ENCODE measurements at regions not wholly inside any gene's neighbourhood (a gene's known extent, or its start where the extent isn't known, plus 50 kb on each side); places are given as distances from the start of the nearest gene placed in this dataset.

GRCh38 chr2:120854014-120854620 lies 118.4 kb downstream of the GLI2 start:
- Histone ChIP-seq H3K4me1 (ENCODE audit: insufficient read depth, insufficient read length) (peaks cover 17% of the 10 kb centered on the region), H3K36me3 (ENCODE audit: insufficient read depth, insufficient read length, low read length) (peaks cover 30% of the 10 kb centered on the region), H3K9me3 (ENCODE audit: insufficient read depth, low read length) (no peaks in the 10 kb centered on the region), H3K9ac (ENCODE audit: insufficient read length, low read depth) (no peak overlapping the region), H3K4me3 (ENCODE audit: insufficient read length, low read depth) (no peak overlapping the region), H3K27me3 (ENCODE audit: insufficient read depth, insufficient read length) (no peaks in the 10 kb centered on the region)
- no peak for TF ChIP-seq YY1 (IDR thresholded peaks at IDR 0.05; ENCODE audit: insufficient read depth, insufficient read length)
- TF ChIP-seq ZNF274 (IDR thresholded peaks at IDR 0.05; ENCODE audit: low read depth, low read length) = no peak
- TF ChIP-seq SUZ12 (IDR thresholded peaks at IDR 0.05; ENCODE audit: extremely low read depth, insufficient read depth, insufficient read length) = no peak
- DNase-seq (ENCODE audit: low read depth, low spot score) = no peak

DNA sequence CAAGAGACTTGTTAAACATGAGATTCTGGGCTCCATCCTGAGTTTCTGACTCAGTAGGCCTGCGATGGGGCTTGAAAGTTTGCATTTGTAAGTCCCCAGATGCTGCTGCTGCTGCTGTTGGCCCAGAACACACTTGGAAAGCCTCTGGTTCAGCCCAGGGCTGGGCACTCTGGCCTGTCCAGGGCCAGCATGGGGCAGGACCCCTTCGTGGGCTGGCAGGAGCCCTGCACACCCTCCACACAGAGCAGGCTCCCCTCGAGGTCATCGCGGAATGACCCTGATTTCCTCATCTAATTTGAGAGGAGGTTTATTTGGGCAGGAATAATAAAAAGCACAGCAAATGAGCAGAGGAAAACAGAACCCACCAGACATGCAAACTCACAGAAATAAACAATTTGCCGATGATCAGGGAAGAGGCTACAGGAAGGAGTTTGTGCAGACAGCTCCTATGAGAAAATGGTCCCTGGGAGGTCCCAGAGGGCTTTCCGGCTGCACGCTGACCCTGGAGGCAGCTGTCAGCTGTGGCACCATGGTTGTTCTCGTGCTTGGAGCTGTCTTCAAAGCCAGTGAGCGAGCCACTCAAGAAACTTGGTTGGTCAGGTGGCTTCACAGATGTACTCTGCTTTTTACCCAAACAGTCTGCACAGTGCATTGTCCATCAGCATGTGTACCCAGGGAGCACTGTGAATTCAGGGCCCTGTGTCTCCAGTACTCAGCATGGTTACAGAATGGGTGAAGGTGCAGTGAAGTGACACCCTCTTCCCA lies 119.3 kb downstream of the GLI2 start:
- H3K9ac ChIP-seq (ENCODE audit: insufficient read length, low read depth) = no peak overlapping the region

DNA sequence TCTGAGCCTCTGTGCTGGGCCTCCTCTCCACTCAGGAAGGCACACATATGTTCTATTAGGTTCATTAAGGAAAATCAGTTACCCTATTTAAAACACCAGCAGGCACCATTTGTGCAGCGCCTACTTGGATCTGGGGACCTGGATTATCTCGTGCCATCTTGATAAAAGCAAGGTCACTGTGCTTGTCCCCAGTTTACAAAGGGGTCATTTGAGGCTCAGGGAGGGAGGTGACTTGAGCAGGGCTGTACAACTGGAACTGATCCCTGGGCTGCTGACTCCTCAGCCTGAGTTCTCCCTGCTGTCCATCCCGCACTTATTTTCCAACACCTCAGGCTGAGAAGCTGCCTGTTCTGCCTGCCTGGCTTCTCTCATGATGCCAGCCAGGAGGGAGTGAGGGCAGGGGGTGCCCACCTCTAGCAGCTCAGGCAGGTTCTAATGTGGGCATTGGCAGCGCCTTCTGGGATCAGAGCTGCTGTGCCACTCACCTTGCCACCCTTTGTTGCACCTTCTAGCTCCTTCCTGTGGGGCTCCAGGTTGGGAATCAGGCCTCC lies 120.3 kb downstream of the GLI2 start:
- Histone ChIP-seq H3K27me3 (ENCODE audit: insufficient read depth, insufficient read length) (no peaks in the 10 kb centered on the region), H3K9ac (ENCODE audit: insufficient read length, low read depth) (no peak overlapping the region), H3K4me1 (ENCODE audit: insufficient read depth, insufficient read length) (peaks cover 25% of the 10 kb centered on the region), H3K9me3 (ENCODE audit: insufficient read depth, low read length) (no peaks in the 10 kb centered on the region), H3K4me3 (ENCODE audit: insufficient read length, low read depth) (no peak overlapping the region), H3K36me3 (ENCODE audit: insufficient read depth, insufficient read length, low read length) (peaks cover 32% of the 10 kb centered on the region)
- no peak for DNase-seq (ENCODE audit: low read depth, low spot score)
- TF ChIP-seq SUZ12 (IDR thresholded peaks at IDR 0.05; ENCODE audit: extremely low read depth, insufficient read depth, insufficient read length) (no peak), ZNF274 (IDR thresholded peaks at IDR 0.05; ENCODE audit: low read depth, low read length) (no peak), YY1 (IDR thresholded peaks at IDR 0.05; ENCODE audit: insufficient read depth, insufficient read length) (no peak)

More for the DNA sequence above, 119.3 kb downstream of the GLI2 start:
- Histone ChIP-seq H3K4me1 (ENCODE audit: insufficient read depth, insufficient read length) (peaks cover 17% of the 10 kb centered on the region), H3K27me3 (ENCODE audit: insufficient read depth, insufficient read length) (no peaks in the 10 kb centered on the region), H3K4me3 (ENCODE audit: insufficient read length, low read depth) (no peak overlapping the region), H3K36me3 (ENCODE audit: insufficient read depth, insufficient read length, low read length) (peaks cover 26% of the 10 kb centered on the region), H3K9me3 (ENCODE audit: insufficient read depth, low read length) (no peaks in the 10 kb centered on the region)
- TF ChIP-seq SUZ12 (IDR thresholded peaks at IDR 0.05; ENCODE audit: extremely low read depth, insufficient read depth, insufficient read length) (no peak), ZNF274 (IDR thresholded peaks at IDR 0.05; ENCODE audit: low read depth, low read length) (no peak), YY1 (IDR thresholded peaks at IDR 0.05; ENCODE audit: insufficient read depth, insufficient read length) (no peak)
- no peak for DNase-seq (ENCODE audit: low read depth, low spot score)

- DNase-seq (ENCODE audit: low read depth, low spot score) = peak; percentile 63
- H3K9ac ChIP-seq (ENCODE audit: insufficient read length, low read depth) = no peak overlapping the region
These were observed 120.8 kb downstream of the GLI2 start for GRCh38 chr2:120856421-120856862.

DNA sequence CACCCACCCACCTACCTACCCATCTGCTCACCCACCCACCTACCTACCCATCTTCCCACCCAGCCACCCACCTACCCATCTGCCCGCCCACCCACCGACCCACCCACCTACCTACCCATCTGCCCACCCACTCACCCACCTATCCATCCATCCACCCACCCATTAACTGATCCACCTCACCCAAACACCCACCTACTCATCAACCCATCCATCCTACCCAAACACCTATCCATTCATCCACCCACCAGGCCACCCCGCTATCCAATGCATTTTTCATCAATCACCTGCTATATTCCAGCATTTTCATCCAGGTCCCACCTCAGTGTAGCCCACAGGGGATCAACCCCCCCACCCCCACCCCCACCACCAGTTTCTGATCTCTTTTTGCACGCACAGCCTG lies 121.8 kb downstream of the GLI2 start:
- no peak for TF ChIP-seq SUZ12 (IDR thresholded peaks at IDR 0.05; ENCODE audit: extremely low read depth, insufficient read depth, insufficient read length)
- Histone ChIP-seq H3K27me3 (ENCODE audit: insufficient read depth, insufficient read length) (no peaks in the 10 kb centered on the region), H3K9ac (ENCODE audit: insufficient read length, low read depth) (no peak overlapping the region), H3K9me3 (ENCODE audit: insufficient read depth, low read length) (no peaks in the 10 kb centered on the region), H3K4me3 (ENCODE audit: insufficient read length, low read depth) (no peak overlapping the region), H3K36me3 (ENCODE audit: insufficient read depth, insufficient read length, low read length) (peaks cover 25% of the 10 kb centered on the region), H3K4me1 (ENCODE audit: insufficient read depth, insufficient read length) (peaks cover 37% of the 10 kb centered on the region)
- DNase-seq (ENCODE audit: low read depth, low spot score) = no peak

More at GRCh38 chr2:120856421-120856862, 120.8 kb downstream of the GLI2 start:
- H3K36me3 ChIP-seq (ENCODE audit: insufficient read depth, insufficient read length, low read length) = peaks cover 32% of the 10 kb centered on the region
- H3K4me3 ChIP-seq (ENCODE audit: insufficient read length, low read depth) = no peak overlapping the region
- H3K9me3 ChIP-seq (ENCODE audit: insufficient read depth, low read length) = no peaks in the 10 kb centered on the region
- peaks cover 29% of the 10 kb centered on the region for H3K4me1 ChIP-seq (ENCODE audit: insufficient read depth, insufficient read length)
- H3K27me3 ChIP-seq (ENCODE audit: insufficient read depth, insufficient read length) = no peaks in the 10 kb centered on the region
- TF ChIP-seq ZNF274 (IDR thresholded peaks at IDR 0.05; ENCODE audit: low read depth, low read length) = no peak
- no peak for TF ChIP-seq SUZ12 (IDR thresholded peaks at IDR 0.05; ENCODE audit: extremely low read depth, insufficient read depth, insufficient read length)
- TF ChIP-seq YY1 (IDR thresholded peaks at IDR 0.05; ENCODE audit: insufficient read depth, insufficient read length) = no peak

DNA sequence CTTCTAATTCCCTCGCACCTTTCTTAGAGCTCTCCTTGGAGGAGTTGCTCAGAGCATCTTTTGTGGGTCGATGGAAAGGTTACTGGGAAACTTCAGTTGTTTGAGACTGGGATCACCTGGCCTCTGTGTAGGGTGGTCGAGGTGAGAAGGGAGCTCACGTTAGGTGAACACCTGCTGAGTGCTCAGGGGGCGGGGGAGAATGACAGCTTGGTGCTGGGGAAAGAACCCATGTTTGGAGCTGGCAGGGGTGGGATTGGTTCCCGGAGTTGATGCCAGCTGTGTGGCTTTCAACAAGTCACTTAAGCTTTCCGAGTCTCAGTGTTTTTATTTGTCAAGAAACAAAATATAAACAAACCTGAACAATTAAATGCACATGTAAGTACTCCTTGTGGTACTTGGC lies 122.3 kb downstream of the GLI2 start:
- Histone ChIP-seq H3K9ac (ENCODE audit: insufficient read length, low read depth) (no peak overlapping the region), H3K36me3 (ENCODE audit: insufficient read depth, insufficient read length, low read length) (peaks cover 28% of the 10 kb centered on the region), H3K4me3 (ENCODE audit: insufficient read length, low read depth) (no peak overlapping the region), H3K27me3 (ENCODE audit: insufficient read depth, insufficient read length) (no peaks in the 10 kb centered on the region), H3K4me1 (ENCODE audit: insufficient read depth, insufficient read length) (peaks cover 37% of the 10 kb centered on the region), H3K9me3 (ENCODE audit: insufficient read depth, low read length) (no peaks in the 10 kb centered on the region)
- DNase-seq (ENCODE audit: low read depth, low spot score) = no peak
- TF ChIP-seq SUZ12 (IDR thresholded peaks at IDR 0.05; ENCODE audit: extremely low read depth, insufficient read depth, insufficient read length) = no peak

DNA sequence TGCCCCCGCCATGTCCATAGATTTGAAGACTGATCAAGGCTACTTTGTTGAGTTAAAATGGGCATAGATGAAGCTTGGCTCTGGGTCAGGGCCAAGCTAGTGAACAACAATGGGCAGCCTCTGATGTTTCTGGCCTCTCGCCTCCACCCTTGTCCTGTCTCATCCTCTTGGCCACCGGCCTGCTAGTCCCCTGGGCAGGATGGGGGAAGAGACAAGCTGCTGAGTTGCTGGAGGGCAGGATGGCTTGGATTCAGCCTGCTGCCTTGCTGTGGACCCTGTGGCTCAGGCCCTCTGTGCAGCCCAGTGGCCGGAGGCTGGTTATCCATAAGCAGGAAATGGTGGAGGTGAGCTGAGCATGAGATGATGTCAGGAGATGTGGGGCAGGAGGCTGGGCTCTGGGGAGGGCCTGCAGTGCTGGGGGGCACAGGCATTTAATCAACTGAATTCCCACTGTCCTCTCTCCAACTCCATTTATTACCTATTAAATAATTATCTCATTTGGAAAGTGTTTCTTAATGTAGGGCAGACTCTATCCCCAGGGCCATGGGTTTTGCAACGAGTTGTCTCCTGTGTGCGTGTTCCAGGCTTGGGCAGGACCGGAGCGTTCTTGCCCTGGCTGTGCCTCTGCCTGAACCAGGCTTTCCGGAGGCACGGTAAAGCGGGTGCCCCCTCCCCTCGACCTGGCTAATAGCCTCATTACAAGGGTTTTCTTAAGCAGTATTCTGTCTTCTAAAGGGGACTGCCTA lies 122.9 kb downstream of the GLI2 start:
- TF ChIP-seq ZNF274 (IDR thresholded peaks at IDR 0.05; ENCODE audit: low read depth, low read length) (no peak), SUZ12 (IDR thresholded peaks at IDR 0.05; ENCODE audit: extremely low read depth, insufficient read depth, insufficient read length) (no peak), YY1 (IDR thresholded peaks at IDR 0.05; ENCODE audit: insufficient read depth, insufficient read length) (no peak)
- H3K36me3 ChIP-seq (ENCODE audit: insufficient read depth, insufficient read length, low read length) = peaks cover 33% of the 10 kb centered on the region
- no peaks in the 10 kb centered on the region for H3K27me3 ChIP-seq (ENCODE audit: insufficient read depth, insufficient read length)
- peaks cover 37% of the 10 kb centered on the region for H3K4me1 ChIP-seq (ENCODE audit: insufficient read depth, insufficient read length)
- H3K9me3 ChIP-seq (ENCODE audit: insufficient read depth, low read length) = no peaks in the 10 kb centered on the region
- peak overlapping the region; percentile 53 for H3K9ac ChIP-seq (ENCODE audit: insufficient read length, low read depth)
- no peak for DNase-seq (ENCODE audit: low read depth, low spot score)
- H3K4me3 ChIP-seq (ENCODE audit: insufficient read length, low read depth) = no peak overlapping the region
